Common myeloid progenitor, CD34-positive (primary cell): ENCODE measurements at regions not wholly inside any gene's neighbourhood (a gene's known extent, or its start where the extent isn't known, plus 50 kb on each side); places are given as distances from the start of the nearest gene placed in this dataset.

Source experiments
- CTCF ChIA-PET: fragments of 350-600 bp; sonication (Branson Sonifier 250); formaldehyde crosslinking; loops from one replicate; lab custom pipeline; 2021; ENCODE audit warnings: antibody characterized with exemption; lab: Charles Lee
- POLR2A ChIA-PET: fragments of 350-600 bp; sonication (Branson Sonifier 250); formaldehyde crosslinking; loops from one replicate; lab custom pipeline; 2021; ENCODE audit warnings: antibody characterized with exemption; lab: Charles Lee
- DNase-seq, 3 donors: peaks; one replicate each; pipeline versions ENCODE4 v3.0.0 to v3.0.0-alpha.2; 2013
- H3K27ac ChIP-seq, 2 experiments: 1 replicate in 1 of 2; 2 replicates in 1 of 2; pipeline ENCODE4 v1.7.0; 2013; ENCODE audit warnings: inconsistent platforms in 2 of 2, low read length in 2 of 2, mild to moderate bottlenecking in 2 of 2, low read depth in 1 of 2, moderate library complexity in 1 of 2; ENCODE audit not compliant: severe bottlenecking in 2 of 2, insufficient read depth in 1 of 2, poor library complexity in 1 of 2
- H3K27me3 ChIP-seq, 5 experiments: replicated peaks in 2 of 5; 1 replicate in 3 of 5; 2 replicates in 2 of 5; pipeline versions ENCODE4 v1.6.1 to v1.7.0; 2013; ENCODE audit warnings: low read length in 4 of 5, mild to moderate bottlenecking in 2 of 5, moderate library complexity in 2 of 5, inconsistent platforms in 1 of 5; ENCODE audit not compliant: insufficient read depth in 5 of 5, control insufficient read depth in 4 of 5
- H3K36me3 ChIP-seq, 4 experiments: 1 replicate in 2 of 4; 2 replicates in 2 of 4; pipeline versions ENCODE4 v1.6.1 to v1.7.0; 2013; ENCODE audit warnings: low read length in 3 of 4, control low read depth in 1 of 4, mild to moderate bottlenecking in 1 of 4; ENCODE audit not compliant: control insufficient read depth in 4 of 4, insufficient read depth in 4 of 4
- H3K4me1 ChIP-seq, 4 experiments: 1 replicate in 3 of 4; 2 replicates in 1 of 4; pipeline versions ENCODE4 v1.6.1 to v1.7.1; 2013; ENCODE audit warnings: low read length in 3 of 4, mild to moderate bottlenecking in 3 of 4, control low read depth in 1 of 4, inconsistent platforms in 1 of 4, moderate library complexity in 1 of 4; ENCODE audit not compliant: control insufficient read depth in 4 of 4, insufficient read depth in 4 of 4; ENCODE audit errors: control extremely low read depth in 1 of 4
- H3K4me3 ChIP-seq, 7 experiments: 1 replicate in 4 of 7; 2 replicates in 3 of 7; pipeline versions ENCODE4 v1.5.1 to v1.7.0; 2013; ENCODE audit warnings: mild to moderate bottlenecking in 7 of 7, low read length in 6 of 7, moderate library complexity in 6 of 7, inconsistent platforms in 2 of 7, low read depth in 2 of 7, control low read depth in 1 of 7; ENCODE audit not compliant: insufficient read depth in 4 of 7, control insufficient read depth in 1 of 7; ENCODE audit errors: extremely low read depth in 1 of 7
- H3K9me3 ChIP-seq, 5 experiments: 1 replicate in 4 of 5; 2 replicates in 1 of 5; pipeline versions ENCODE4 v1.6.1 to v1.7.1; 2013; ENCODE audit warnings: low read length in 4 of 5, mild to moderate bottlenecking in 2 of 5, inconsistent platforms in 1 of 5, low read depth in 1 of 5, moderate library complexity in 1 of 5; ENCODE audit not compliant: control insufficient read depth in 4 of 5, insufficient read depth in 2 of 5; ENCODE audit errors: control extremely low read depth in 1 of 5
- WGBS: methylation state at CpG from one replicate; pipeline ENCODE4 v1.1.5; 2013; ENCODE audit not compliant: insufficient coverage; 5-methylcytosine and 5-hydroxymethylcytosine counted together

DNA sequence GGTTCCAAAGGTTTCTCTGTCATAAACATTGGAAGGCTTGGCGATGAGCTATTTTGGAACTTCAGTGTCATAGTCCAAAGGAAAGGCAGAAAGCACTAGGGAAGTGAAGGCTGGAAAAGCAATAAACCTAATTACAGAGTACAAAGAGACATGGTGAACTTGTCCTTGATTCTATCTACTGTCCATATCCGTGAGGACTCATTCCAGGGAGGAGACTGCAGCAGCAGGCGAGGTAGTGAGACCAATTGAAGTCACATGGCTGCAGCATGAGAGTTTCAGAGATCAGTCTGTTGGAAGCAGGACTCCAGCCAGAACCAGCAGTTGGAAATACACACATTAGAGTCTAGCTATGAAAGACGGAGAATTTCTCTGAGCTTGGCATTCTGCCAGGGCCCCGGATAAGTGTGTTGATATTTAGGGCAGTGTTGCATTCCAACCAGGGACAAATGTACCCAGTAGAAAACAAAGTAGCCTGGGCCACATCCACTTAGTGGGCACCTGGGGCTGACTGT, 54.1 kb upstream of the ARHGAP42 start:
- Histone ChIP-seq H3K36me3 (no peaks in the 10 kb centered on the region), H3K9me3 (peaks cover 0 to 2% (median 0%) of the 10 kb centered on the region in 5 experiments), H3K27me3 (no peaks in the 10 kb centered on the region), H3K4me3 (no peak overlapping the region), H3K27ac (no peak overlapping the region), H3K4me1 (no peaks in the 10 kb centered on the region)
- ChIA-PET CTCF (no interaction called here), POLR2A (no interaction called here)
- WGBS, result 94% methylated on average over 5 of the region's 5 CpGs
- no peak for DNase-seq

DNA sequence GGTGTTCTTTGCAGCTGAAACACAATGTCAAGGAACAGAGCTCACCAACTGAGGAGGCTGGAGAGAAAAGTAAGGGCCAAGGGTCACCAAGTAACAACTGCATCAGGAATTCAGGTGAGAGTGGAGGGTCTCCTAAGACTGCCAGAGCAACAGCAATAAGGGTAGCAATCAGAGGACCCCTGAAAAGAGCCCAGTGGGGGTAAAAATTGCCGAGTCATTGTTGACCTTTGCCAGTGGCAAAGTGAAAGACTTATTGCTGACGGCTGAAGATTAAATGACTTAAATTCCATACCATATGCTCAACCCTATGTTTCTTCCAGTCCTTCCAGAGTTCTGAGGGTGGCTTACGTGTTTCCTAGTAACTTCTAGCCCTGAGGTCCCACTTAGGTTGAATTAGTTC, 51.9 kb upstream of the ARHGAP42 start:
- DNase-seq, result no peak
- ChIA-PET CTCF (no interaction called here), POLR2A (no interaction called here)
- H3K27me3 ChIP-seq, result no peaks in the 10 kb centered on the region
- no peak overlapping the region for H3K27ac ChIP-seq
- peaks cover 0 to 2% (median 0%) of the 10 kb centered on the region in 5 experiments for H3K9me3 ChIP-seq
- H3K4me3 ChIP-seq, result no peak overlapping the region
- 72% methylated on average over 3 of the region's 3 CpGs for WGBS
- H3K4me1 ChIP-seq, result no peaks in the 10 kb centered on the region
- no peaks in the 10 kb centered on the region for H3K36me3 ChIP-seq

DNA sequence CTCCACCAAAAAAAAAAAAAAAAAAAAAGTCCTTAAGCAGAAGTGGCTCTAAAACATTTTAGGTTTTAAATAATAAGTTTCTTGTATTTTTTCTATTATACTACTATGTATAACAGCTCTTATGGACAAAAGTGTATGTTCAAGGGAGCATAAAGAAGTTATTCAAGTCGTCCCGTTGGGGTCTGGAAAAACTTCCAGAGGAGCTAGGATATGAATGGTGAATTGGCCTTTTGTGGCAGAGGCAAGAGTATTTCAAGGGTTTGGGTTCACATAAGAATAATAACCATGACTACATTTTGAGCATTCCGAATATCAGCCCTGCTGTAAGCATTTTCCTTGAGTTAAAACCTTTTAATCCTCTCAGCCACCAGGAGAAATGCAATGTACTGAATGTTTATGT, 50.6 kb upstream of the ARHGAP42 start:
- Histone ChIP-seq H3K4me3 (no peak overlapping the region), H3K27ac (no peak overlapping the region), H3K27me3 (no peaks in the 10 kb centered on the region), H3K4me1 (no peaks in the 10 kb centered on the region), H3K9me3 (peaks cover 0 to 2% (median 0%) of the 10 kb centered on the region in 5 experiments), H3K36me3 (no peaks in the 10 kb centered on the region)
- ChIA-PET CTCF (no interaction called here), POLR2A (no interaction called here)
- no peak for DNase-seq
- WGBS, result no CpG with 5 or more reads among the region's 3 CpGs
